Natural killer cell (primary cell): ENCODE measurements at regions not wholly inside any gene's neighbourhood (a gene's known extent, or its start where the extent isn't known, plus 50 kb on each side); places are given as distances from the start of the nearest gene placed in this dataset.

ENCODE experiments used
- ATAC-seq, 3 donors: fragments of 150-1000 bp in 2 of 3; fragments of 200-7000 bp in 1 of 3; cut with Tn5 transposase; 1 replicate in 1 of 3; 2 replicates in 2 of 3; pipeline ENCODE4 v1.10.0; 2021; ENCODE audit warnings: mild to moderate bottlenecking in 2 of 3, moderate library complexity in 2 of 3
- DNase-seq, 2 donors: peaks; one replicate each; pipeline versions ENCODE4 v3.0.0 to v3.0.0-alpha.2; 2013 to 2021; ENCODE audit warnings: mixed read lengths in 1 of 2
- H3K27ac ChIP-seq: one replicate; pipeline ENCODE4 v1.5.1; 2013; ENCODE audit warnings: mild to moderate bottlenecking, low read length
- H3K27me3 ChIP-seq: one replicate; pipeline ENCODE4 v1.6.1; 2013; ENCODE audit warnings: low read length; ENCODE audit not compliant: control insufficient read depth, insufficient read depth
- H3K36me3 ChIP-seq: one replicate; pipeline ENCODE4 v1.6.1; 2013; ENCODE audit warnings: low read length; ENCODE audit not compliant: control insufficient read depth, insufficient read depth
- H3K4me1 ChIP-seq: one replicate; pipeline ENCODE4 v1.6.1; 2013; ENCODE audit warnings: low read length; ENCODE audit not compliant: control insufficient read depth, insufficient read depth
- H3K4me3 ChIP-seq: one replicate; pipeline ENCODE4 v1.5.1; 2013; ENCODE audit warnings: low read length
- H3K9me3 ChIP-seq: one replicate; pipeline ENCODE4 v1.6.1; 2013; ENCODE audit warnings: low read length; ENCODE audit not compliant: control insufficient read depth, insufficient read depth
- H3K27ac Mint-ChIP-seq, 2 donors: one replicate each; pipeline ENCODE4 v1.8.0; 2022; ENCODE audit warnings: mild to moderate bottlenecking in 2 of 2, mixed read lengths in 2 of 2, moderate library complexity in 1 of 2
- H3K27me3 Mint-ChIP-seq, 2 donors: one replicate each; pipeline ENCODE4 v1.8.0; 2022; ENCODE audit warnings: low read depth in 2 of 2, mixed read lengths in 2 of 2
- H3K36me3 Mint-ChIP-seq: one replicate; pipeline ENCODE4 v1.8.0; 2022; ENCODE audit warnings: mixed read lengths
- H3K4me1 Mint-ChIP-seq, 2 donors: one replicate each; pipeline ENCODE4 v1.8.0; 2022; ENCODE audit warnings: mixed read lengths in 2 of 2
- H3K4me3 Mint-ChIP-seq: one replicate; pipeline ENCODE4 v1.8.0; 2022; ENCODE audit warnings: mild to moderate bottlenecking, moderate library complexity, mixed read lengths
- H3K9me3 Mint-ChIP-seq, 2 donors: one replicate each; pipeline ENCODE4 v1.8.0; 2022; ENCODE audit warnings: mixed read lengths in 2 of 2
- CTCF ChIP-seq: fragments of 200-600 bp; IDR thresholded peaks from one replicate; pipeline ENCODE4 v1.8.0; 2022; ENCODE audit warnings: antibody characterized with exemption
- WGBS: methylation state at CpG from one replicate; pipeline ENCODE4 v1.1.7; 2013; ENCODE audit warnings: missing lambda C conversion rate; ENCODE audit not compliant: insufficient coverage; 5-methylcytosine and 5-hydroxymethylcytosine counted together
- intact Hi-C: fragments of 100-400 bp; cut with micrococcal nuclease; formaldehyde crosslinking; loops from one replicate; pipeline ENCODE4 v1.14.2; 2022

GRCh38 chr12:131345521-131346436, 365.1 kb upstream of the SFSWAP start:
- H3K4me3 Mint-ChIP-seq = no peak overlapping the region
- peaks cover 3 to 9% of the 10 kb centered on the region in 2 donors for H3K27me3 Mint-ChIP-seq
- Histone ChIP-seq H3K27ac (no peak overlapping the region), H3K27me3 (no peaks in the 10 kb centered on the region), H3K9me3 (no peaks in the 10 kb centered on the region), H3K36me3 (no peaks in the 10 kb centered on the region), H3K4me1 (no peaks in the 10 kb centered on the region), H3K4me3 (no peak overlapping the region)
- H3K36me3 Mint-ChIP-seq = no peaks in the 10 kb centered on the region
- H3K4me1 Mint-ChIP-seq = no peaks in the 10 kb centered on the region
- TF ChIP-seq CTCF = no peak
- no peak overlapping the region for H3K27ac Mint-ChIP-seq
- WGBS = 70% methylated on average over 15 of the region's 19 CpGs
- DNase-seq (no peak), ATAC-seq (no peak)
- H3K9me3 Mint-ChIP-seq = no peaks in the 10 kb centered on the region
- intact Hi-C loops = no loop called here

GRCh38 chr12:131346555-131347344, 364.1 kb upstream of the SFSWAP start:
- Mint-ChIP-seq H3K27ac (no peak overlapping the region), H3K9me3 (no peaks in the 10 kb centered on the region), H3K4me1 (no peaks in the 10 kb centered on the region), H3K4me3 (no peak overlapping the region), H3K27me3 (peaks cover 3 to 9% of the 10 kb centered on the region in 2 donors), H3K36me3 (no peaks in the 10 kb centered on the region)
- Histone ChIP-seq H3K4me3 (no peak overlapping the region), H3K9me3 (no peaks in the 10 kb centered on the region), H3K36me3 (no peaks in the 10 kb centered on the region), H3K27me3 (no peaks in the 10 kb centered on the region), H3K4me1 (no peaks in the 10 kb centered on the region), H3K27ac (no peak overlapping the region)
- intact Hi-C loops = no loop called here
- TF ChIP-seq CTCF = no peak
- ATAC-seq (no peak), DNase-seq (no peak)
- WGBS = 71% methylated on average over 17 of the region's 17 CpGs

- Mint-ChIP-seq H3K9me3 (no peaks in the 10 kb centered on the region), H3K4me3 (no peak overlapping the region), H3K4me1 (no peaks in the 10 kb centered on the region), H3K36me3 (no peaks in the 10 kb centered on the region), H3K27ac (no peak overlapping the region), H3K27me3 (peaks cover 3 to 9% of the 10 kb centered on the region in 2 donors)
- intact Hi-C loops = no loop called here
- Histone ChIP-seq H3K36me3 (no peaks in the 10 kb centered on the region), H3K27ac (no peak overlapping the region), H3K4me3 (no peak overlapping the region), H3K27me3 (no peaks in the 10 kb centered on the region), H3K9me3 (no peaks in the 10 kb centered on the region), H3K4me1 (no peaks in the 10 kb centered on the region)
- DNase-seq = no peak
- TF ChIP-seq CTCF = no peak
- peak in 1 of 3 donors; percentile 4 for ATAC-seq
- WGBS = 82% methylated on average over 11 of the region's 11 CpGs
Observed at GRCh38 chr12:131347345-131347714, 363.6 kb upstream of the SFSWAP start.
